ENCODE measurements at regions not wholly inside any gene's neighbourhood (a gene's known extent, or its start where the extent isn't known, plus 50 kb on each side); places are given as distances from the start of the nearest gene placed in this dataset.

- no peaks in the 10 kb centered on the region for H3K9me3 ChIP-seq
- TF ChIP-seq POLR2A (IDR thresholded peaks at IDR 0.05) (no peak), POLR2AphosphoS5 (IDR thresholded peaks at IDR 0.05) (no peak), CTCF (IDR thresholded peaks at IDR 0.05) (no peak)
- H3K27ac ChIP-seq: no peak overlapping the region
- H3K4me1 ChIP-seq: no peaks in the 10 kb centered on the region
- intact Hi-C loops (cut with DNase I; ENCODE audit: low total_unique reads): no loop called here
- H3K4me3 ChIP-seq: no peak overlapping the region
- DNase-seq (ENCODE audit: low spot score in 2 of 2): peak in 1 of 2 donors; percentile 2
- no peaks in the 10 kb centered on the region for H3K36me3 ChIP-seq
- H3K27me3 ChIP-seq: peaks cover 0 to 28% of the 10 kb centered on the region in 2 donors
These were observed 72.4 kb downstream of the RTL6 start for GRCh38 chr22:44425694-44426045.

DNA sequence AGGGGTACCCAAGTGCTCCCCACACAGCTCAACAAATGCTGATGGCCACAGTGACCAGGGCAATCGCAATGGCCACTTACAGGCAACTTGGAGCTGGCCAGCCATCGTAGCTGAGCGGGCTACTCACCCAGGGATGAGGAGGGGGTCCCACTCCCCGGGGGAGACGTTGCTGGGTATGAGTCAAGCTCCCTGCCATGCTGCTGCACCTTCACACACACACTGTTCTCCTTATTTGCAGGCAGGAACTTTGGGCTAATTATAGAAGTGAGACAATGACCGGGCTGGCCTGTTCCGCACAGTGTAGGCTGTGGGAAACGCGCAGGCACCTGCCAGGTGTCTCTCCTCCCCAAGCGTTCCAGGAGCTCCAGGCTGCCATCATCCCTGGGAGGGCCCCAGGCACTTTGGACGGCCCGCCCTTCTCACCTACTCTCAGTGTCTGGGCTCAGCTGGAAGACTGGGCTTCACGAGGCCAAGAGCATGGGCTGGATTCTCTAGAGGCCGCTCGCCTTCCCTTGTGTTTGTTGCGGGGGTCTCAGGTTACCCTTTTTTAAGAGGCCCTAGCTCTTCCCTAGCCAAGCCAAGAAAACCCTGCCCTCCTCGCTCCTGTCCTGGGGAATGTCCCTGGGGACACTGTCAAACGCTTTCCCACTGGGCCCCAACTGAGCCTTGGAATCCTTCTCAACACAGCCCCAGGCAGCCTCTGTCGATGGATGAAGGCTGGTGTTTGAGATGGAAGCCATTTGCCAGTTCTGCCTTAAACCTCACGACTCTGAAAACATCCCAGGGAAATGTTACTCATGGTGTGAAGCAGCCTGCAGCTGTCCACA, 73.0 kb downstream of the RTL6 start:
- Histone ChIP-seq H3K4me1 (no peaks in the 10 kb centered on the region), H3K27me3 (peaks cover 0 to 23% of the 10 kb centered on the region in 2 donors), H3K9me3 (peaks cover 0 to 1% of the 10 kb centered on the region in 2 donors), H3K4me3 (no peak overlapping the region), H3K27ac (no peak overlapping the region), H3K36me3 (no peaks in the 10 kb centered on the region)
- DNase-seq (ENCODE audit: low spot score in 2 of 2): peak in 1 of 2 donors; percentile 46
- TF ChIP-seq POLR2AphosphoS5 (IDR thresholded peaks at IDR 0.05) (no peak), POLR2A (IDR thresholded peaks at IDR 0.05) (no peak), CTCF (IDR thresholded peaks at IDR 0.05) (no peak)
- intact Hi-C loops (cut with DNase I; ENCODE audit: low total_unique reads): no loop called here

GRCh38 chr22:44424359-44424682, 73.7 kb downstream of the RTL6 start:
- intact Hi-C loops (cut with DNase I; ENCODE audit: low total_unique reads): no loop called here
- H3K27ac ChIP-seq: no peak overlapping the region
- peaks cover 0 to 9% of the 10 kb centered on the region in 2 donors for H3K9me3 ChIP-seq
- H3K27me3 ChIP-seq: peaks cover 0 to 23% of the 10 kb centered on the region in 2 donors
- peak in 1 of 2 donors; percentile 22 for DNase-seq (ENCODE audit: low spot score in 2 of 2)
- H3K4me1 ChIP-seq: no peaks in the 10 kb centered on the region
- no peak for TF ChIP-seq CTCF (IDR thresholded peaks at IDR 0.05)
- TF ChIP-seq POLR2A (IDR thresholded peaks at IDR 0.05): no peak
- no peak for TF ChIP-seq POLR2AphosphoS5 (IDR thresholded peaks at IDR 0.05)
- H3K36me3 ChIP-seq: no peaks in the 10 kb centered on the region
- H3K4me3 ChIP-seq: no peak overlapping the region

- H3K4me3 ChIP-seq: no peak overlapping the region
- no peaks in the 10 kb centered on the region for H3K4me1 ChIP-seq
- peak in 1 of 2 donors; percentile 19 for DNase-seq (ENCODE audit: low spot score in 2 of 2)
- H3K36me3 ChIP-seq: no peaks in the 10 kb centered on the region
- peaks cover 0 to 23% of the 10 kb centered on the region in 2 donors for H3K27me3 ChIP-seq
- no peak overlapping the region for H3K27ac ChIP-seq
- H3K9me3 ChIP-seq: peaks cover 5 to 14% of the 10 kb centered on the region in 2 donors
- TF ChIP-seq POLR2A (IDR thresholded peaks at IDR 0.05): no peak
- no peak for TF ChIP-seq POLR2AphosphoS5 (IDR thresholded peaks at IDR 0.05)
- no peak for TF ChIP-seq CTCF (IDR thresholded peaks at IDR 0.05)
- intact Hi-C loops (cut with DNase I; ENCODE audit: low total_unique reads): no loop called here
These were observed 74.3 kb downstream of the RTL6 start for GRCh38 chr22:44423556-44424358.
